K562 (cell line): ENCODE measurements at regions not wholly inside any gene's neighbourhood (a gene's known extent, or its start where the extent isn't known, plus 50 kb on each side); places are given as distances from the start of the nearest gene placed in this dataset.

Source experiments
- NFYB ChIP-seq: IDR thresholded peaks from 2 replicates; pipeline ENCODE4 v1.6.1; 2011; ENCODE audit warnings: mild to moderate bottlenecking, moderate library complexity; ENCODE audit not compliant: insufficient read length; ENCODE audit errors: extremely low read depth
- SMARCB1 ChIP-seq: IDR thresholded peaks from 2 replicates; pipeline ENCODE4 v1.6.1; 2011; ENCODE audit warnings: improper control_type of control experiment, low read depth; ENCODE audit not compliant: insufficient read length
- ZC3H8 ChIP-seq: fragments of 450-650 bp; IDR thresholded peaks from 2 replicates; pipeline ENCODE4 v1.6.1; 2017
- TF ChIP-seq, protein P1 (sequence below), 2 experiments: fragments of 450-650 bp; IDR thresholded peaks; 2 replicates each; pipeline ENCODE4 v1.6.1; 2018; ENCODE audit warnings: mild to moderate bottlenecking in 2 of 2, low read depth in 1 of 2; ENCODE audit not compliant: partially characterized antibody in 2 of 2
- TF ChIP-seq, protein P2 (sequence below): IDR thresholded peaks from 2 replicates; pipeline ENCODE4 v1.6.1; 2014; ENCODE audit warnings: antibody characterized with exemption

DNA sequence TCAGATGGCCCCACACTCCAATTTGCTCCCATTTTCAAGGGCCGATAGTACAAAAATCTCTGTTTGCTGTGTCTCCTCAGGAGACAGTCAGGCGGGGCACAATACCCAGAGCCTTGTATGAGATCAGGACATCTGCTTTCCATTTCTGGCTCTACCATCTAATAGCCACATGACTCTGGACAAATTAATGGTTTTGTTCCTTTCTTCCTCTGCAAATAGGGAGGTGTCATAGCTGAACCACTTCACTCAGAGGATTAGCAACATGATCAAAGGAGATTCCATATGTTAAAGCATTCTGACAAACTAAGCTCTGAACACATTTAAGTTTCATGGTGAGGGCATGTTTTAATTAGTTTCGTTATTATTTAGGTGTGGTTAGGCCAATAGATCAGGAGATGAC is 602.1 kb upstream of the SYT4 start (continued):
- TF ChIP-seq, protein P1, sequence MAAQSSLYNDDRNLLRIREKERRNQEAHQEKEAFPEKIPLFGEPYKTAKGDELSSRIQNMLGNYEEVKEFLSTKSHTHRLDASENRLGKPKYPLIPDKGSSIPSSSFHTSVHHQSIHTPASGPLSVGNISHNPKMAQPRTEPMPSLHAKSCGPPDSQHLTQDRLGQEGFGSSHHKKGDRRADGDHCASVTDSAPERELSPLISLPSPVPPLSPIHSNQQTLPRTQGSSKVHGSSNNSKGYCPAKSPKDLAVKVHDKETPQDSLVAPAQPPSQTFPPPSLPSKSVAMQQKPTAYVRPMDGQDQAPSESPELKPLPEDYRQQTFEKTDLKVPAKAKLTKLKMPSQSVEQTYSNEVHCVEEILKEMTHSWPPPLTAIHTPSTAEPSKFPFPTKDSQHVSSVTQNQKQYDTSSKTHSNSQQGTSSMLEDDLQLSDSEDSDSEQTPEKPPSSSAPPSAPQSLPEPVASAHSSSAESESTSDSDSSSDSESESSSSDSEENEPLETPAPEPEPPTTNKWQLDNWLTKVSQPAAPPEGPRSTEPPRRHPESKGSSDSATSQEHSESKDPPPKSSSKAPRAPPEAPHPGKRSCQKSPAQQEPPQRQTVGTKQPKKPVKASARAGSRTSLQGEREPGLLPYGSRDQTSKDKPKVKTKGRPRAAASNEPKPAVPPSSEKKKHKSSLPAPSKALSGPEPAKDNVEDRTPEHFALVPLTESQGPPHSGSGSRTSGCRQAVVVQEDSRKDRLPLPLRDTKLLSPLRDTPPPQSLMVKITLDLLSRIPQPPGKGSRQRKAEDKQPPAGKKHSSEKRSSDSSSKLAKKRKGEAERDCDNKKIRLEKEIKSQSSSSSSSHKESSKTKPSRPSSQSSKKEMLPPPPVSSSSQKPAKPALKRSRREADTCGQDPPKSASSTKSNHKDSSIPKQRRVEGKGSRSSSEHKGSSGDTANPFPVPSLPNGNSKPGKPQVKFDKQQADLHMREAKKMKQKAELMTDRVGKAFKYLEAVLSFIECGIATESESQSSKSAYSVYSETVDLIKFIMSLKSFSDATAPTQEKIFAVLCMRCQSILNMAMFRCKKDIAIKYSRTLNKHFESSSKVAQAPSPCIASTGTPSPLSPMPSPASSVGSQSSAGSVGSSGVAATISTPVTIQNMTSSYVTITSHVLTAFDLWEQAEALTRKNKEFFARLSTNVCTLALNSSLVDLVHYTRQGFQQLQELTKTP (IDR thresholded peaks at IDR 0.05; ENCODE audit: low read depth in 1 of 2, partially characterized antibody in 2 of 2): no peak
- TF ChIP-seq, protein P2, sequence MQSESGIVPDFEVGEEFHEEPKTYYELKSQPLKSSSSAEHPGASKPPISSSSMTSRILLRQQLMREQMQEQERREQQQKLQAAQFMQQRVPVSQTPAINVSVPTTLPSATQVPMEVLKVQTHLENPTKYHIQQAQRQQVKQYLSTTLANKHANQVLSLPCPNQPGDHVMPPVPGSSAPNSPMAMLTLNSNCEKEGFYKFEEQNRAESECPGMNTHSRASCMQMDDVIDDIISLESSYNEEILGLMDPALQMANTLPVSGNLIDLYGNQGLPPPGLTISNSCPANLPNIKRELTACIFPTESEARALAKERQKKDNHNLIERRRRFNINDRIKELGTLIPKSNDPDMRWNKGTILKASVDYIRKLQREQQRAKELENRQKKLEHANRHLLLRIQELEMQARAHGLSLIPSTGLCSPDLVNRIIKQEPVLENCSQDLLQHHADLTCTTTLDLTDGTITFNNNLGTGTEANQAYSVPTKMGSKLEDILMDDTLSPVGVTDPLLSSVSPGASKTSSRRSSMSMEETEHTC: no peak
- TF ChIP-seq ZC3H8 (no peak), NFYB (no peak), SMARCB1 (no peak)
